Adrenal gland (tissue), 5 donors: ENCODE measurements at regions not wholly inside any gene's neighbourhood (a gene's known extent, or its start where the extent isn't known, plus 50 kb on each side); places are given as distances from the start of the nearest gene placed in this dataset.

Experiments used
- CTCF ChIP-seq, 6 experiments: fragments of 450-650 bp in 4 of 6; fragments of 200-600 bp in 2 of 6; sonication (generic) in 1 of 6; IDR thresholded peaks; 1 replicate in 5 of 6; 2 replicates in 1 of 6; pipeline versions ENCODE4 v1.5.1 to v1.8.0; 2016 to 2021; ENCODE audit warnings: antibody characterized with exemption in 6 of 6, mild to moderate bottlenecking in 2 of 6, moderate library complexity in 1 of 6
- POLR2A ChIP-seq, 2 donors: fragments of 450-650 bp; IDR thresholded peaks; one replicate each; pipeline ENCODE4 v1.6.1; 2017; ENCODE audit warnings: antibody characterized with exemption in 2 of 2, mild to moderate bottlenecking in 2 of 2, moderate library complexity in 1 of 2
- donor health status: DM: no; HTN: no; CAD: no.

DNA sequence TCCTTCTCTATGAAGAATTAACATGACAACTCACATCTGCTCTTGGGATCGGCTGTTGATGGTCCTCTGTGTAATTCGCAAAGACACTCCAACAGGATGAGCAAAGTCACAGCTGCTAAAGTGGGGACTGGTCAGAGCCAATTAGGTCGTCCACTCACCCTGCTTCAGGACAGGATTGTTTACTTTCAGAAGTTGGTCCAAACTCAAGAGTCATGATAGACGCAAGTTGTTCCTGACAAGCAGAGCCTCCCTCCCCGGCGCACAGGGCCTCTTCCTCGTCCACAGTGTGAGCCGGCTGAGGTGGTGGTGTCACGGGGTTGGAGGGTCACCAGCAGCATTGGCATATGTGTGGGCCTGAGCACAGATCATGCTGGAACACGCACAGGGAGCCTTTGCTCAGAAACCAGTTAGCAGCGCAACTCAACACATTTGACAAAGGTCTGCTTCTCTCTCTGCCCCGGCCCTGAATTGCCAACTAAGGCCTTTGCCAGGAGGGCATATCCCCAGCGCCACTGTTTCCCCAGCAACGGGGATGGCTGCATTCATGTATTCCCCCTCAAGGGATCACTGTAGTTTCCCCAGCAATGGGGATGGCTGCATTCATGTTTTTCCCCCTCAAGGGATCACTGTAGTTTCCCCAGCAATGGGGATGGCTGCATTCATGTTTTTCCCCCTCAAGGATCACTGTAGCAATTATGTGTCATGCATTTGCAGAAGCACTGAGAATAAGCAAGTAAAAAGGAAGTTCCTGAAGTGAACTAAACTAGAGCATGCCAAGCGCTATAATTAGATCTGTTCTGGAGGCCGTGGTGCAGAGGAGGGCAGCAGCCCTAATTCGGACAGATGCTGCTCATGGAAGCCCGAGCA is 111.7 kb downstream of the THBS2 start:
- TF ChIP-seq CTCF (IDR thresholded peaks at IDR 0.05) (no peak), POLR2A (IDR thresholded peaks at IDR 0.05) (no peak)
